ENCODE measurements at regions not wholly inside any gene's neighbourhood (a gene's known extent, or its start where the extent isn't known, plus 50 kb on each side); places are given as distances from the start of the nearest gene placed in this dataset.

DNA sequence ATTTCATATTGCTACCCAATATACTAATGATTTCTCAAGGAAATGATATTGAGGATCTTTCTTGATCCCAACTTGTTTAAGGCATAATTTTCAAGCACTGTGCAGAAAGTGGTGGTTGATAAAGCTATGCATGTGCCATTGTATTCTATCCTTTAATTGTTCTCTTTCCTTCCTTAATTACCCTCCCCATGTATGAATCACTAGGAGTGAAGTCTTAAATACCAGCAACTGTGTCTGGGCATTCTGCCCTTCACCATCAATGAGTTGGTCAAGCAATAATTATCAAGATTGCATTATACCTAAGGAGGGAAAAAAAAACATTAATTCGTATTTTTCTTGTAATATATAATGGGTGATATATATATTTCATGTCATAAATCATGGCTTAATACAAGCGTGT, 111.8 kb upstream of the FRMPD4 start:
- no peaks in the 10 kb centered on the region for H3K9me3 Mint-ChIP-seq
- H3K36me3 Mint-ChIP-seq (ENCODE audit: low read depth), result no peaks in the 10 kb centered on the region
- H3K4me3 Mint-ChIP-seq, result no peak overlapping the region
- no peak overlapping the region for H3K27ac Mint-ChIP-seq
- peaks cover 4% of the 10 kb centered on the region for H3K27me3 Mint-ChIP-seq (ENCODE audit: low read depth)
- H3K4me1 Mint-ChIP-seq, result no peaks in the 10 kb centered on the region
- TF ChIP-seq CTCF (IDR thresholded peaks at IDR 0.05; ENCODE audit: unreplicated experiment in 3 of 3), result no peak

DNA sequence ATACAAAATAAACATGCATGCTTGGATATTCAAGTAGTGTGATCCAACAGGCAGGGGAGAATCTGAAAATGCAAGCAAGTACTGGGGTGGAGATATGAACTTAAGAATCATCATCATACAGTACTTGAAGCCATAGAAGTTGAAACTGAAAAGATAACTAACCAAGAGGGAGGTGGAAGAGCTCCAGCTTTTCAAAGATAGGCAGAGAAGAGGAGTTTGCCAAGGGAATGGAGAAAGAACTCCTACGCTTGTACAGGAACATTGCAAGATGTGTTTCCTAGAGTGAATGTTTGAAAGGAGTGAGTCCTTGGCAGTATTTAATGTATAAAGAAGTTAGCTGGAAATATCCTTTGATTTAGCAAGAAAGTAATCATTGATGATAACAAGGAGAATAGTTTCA, 106.2 kb upstream of the FRMPD4 start:
- no peaks in the 10 kb centered on the region for H3K36me3 Mint-ChIP-seq (ENCODE audit: low read depth)
- H3K4me3 Mint-ChIP-seq, result no peak overlapping the region
- H3K9me3 Mint-ChIP-seq, result no peaks in the 10 kb centered on the region

GRCh38 chrX:12034741-12035140, 103.5 kb upstream of the FRMPD4 start:
- Mint-ChIP-seq H3K4me3 (no peak overlapping the region), H3K27ac (no peak overlapping the region), H3K36me3 (ENCODE audit: low read depth) (no peaks in the 10 kb centered on the region)

More for the DNA sequence above, 106.2 kb upstream of the FRMPD4 start:
- TF ChIP-seq CTCF (IDR thresholded peaks at IDR 0.05; ENCODE audit: unreplicated experiment in 3 of 3), result no peak
- no peaks in the 10 kb centered on the region for H3K4me1 Mint-ChIP-seq
- H3K27me3 Mint-ChIP-seq (ENCODE audit: low read depth), result peaks cover 4% of the 10 kb centered on the region
- H3K27ac Mint-ChIP-seq, result no peak overlapping the region

DNA sequence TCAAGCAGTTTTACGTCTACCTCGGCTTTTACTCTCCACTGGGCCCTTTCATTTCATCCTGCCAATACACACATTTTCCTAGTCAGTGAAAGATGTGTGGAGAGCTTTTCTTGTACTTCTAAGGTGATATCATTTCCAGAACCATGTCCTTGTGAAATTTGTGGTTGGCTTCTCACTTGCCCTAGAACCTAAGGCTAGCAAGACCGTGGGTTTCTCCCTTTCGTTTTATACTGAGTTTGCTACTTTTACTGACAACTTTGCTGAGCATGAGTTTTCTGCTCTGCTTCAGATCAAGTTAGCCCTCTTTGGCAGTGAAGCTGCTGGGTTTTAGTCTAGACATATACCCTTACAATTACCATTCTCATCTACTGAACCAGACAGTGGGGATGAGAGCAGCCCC, 95.7 kb upstream of the FRMPD4 start:
- TF ChIP-seq CTCF (IDR thresholded peaks at IDR 0.05; ENCODE audit: unreplicated experiment in 3 of 3), result no peak
- no peak overlapping the region for H3K27ac Mint-ChIP-seq
- no peaks in the 10 kb centered on the region for H3K27me3 Mint-ChIP-seq (ENCODE audit: low read depth)
- H3K36me3 Mint-ChIP-seq (ENCODE audit: low read depth), result no peaks in the 10 kb centered on the region
- H3K9me3 Mint-ChIP-seq, result peaks cover 7% of the 10 kb centered on the region
- no peaks in the 10 kb centered on the region for H3K4me1 Mint-ChIP-seq
- H3K4me3 Mint-ChIP-seq, result no peak overlapping the region

More at GRCh38 chrX:12034741-12035140, 103.5 kb upstream of the FRMPD4 start:
- H3K9me3 Mint-ChIP-seq, result no peaks in the 10 kb centered on the region
- no peaks in the 10 kb centered on the region for H3K4me1 Mint-ChIP-seq
- H3K27me3 Mint-ChIP-seq (ENCODE audit: low read depth), result peaks cover 4% of the 10 kb centered on the region
- no peak for TF ChIP-seq CTCF (IDR thresholded peaks at IDR 0.05; ENCODE audit: unreplicated experiment in 3 of 3)

DNA sequence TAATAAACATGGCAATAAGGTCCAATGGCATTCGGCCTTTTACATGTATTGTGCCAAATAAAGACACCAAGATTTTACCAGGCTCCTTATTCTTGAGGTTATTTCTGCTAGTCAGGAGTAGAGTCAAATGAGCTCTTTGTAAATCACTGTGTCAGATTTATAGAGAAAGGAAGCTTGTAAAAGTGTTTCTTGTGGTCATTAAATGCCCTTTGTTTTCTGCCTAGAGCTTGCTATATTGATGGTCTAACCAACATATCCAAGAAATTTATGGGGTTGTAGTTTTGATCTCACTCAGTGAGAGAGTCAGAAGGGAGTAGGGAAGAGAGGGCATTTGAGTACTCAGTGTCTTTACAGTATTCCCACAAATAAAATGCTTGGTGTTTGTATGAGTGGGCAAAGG, 86.2 kb upstream of the FRMPD4 start:
- no peaks in the 10 kb centered on the region for H3K36me3 Mint-ChIP-seq (ENCODE audit: low read depth)
- H3K9me3 Mint-ChIP-seq, result peaks cover 11% of the 10 kb centered on the region
- no peaks in the 10 kb centered on the region for H3K27me3 Mint-ChIP-seq (ENCODE audit: low read depth)
- H3K4me1 Mint-ChIP-seq, result no peaks in the 10 kb centered on the region
- H3K27ac Mint-ChIP-seq, result no peak overlapping the region
- H3K4me3 Mint-ChIP-seq, result no peak overlapping the region
- no peak for TF ChIP-seq CTCF (IDR thresholded peaks at IDR 0.05; ENCODE audit: unreplicated experiment in 3 of 3)

DNA sequence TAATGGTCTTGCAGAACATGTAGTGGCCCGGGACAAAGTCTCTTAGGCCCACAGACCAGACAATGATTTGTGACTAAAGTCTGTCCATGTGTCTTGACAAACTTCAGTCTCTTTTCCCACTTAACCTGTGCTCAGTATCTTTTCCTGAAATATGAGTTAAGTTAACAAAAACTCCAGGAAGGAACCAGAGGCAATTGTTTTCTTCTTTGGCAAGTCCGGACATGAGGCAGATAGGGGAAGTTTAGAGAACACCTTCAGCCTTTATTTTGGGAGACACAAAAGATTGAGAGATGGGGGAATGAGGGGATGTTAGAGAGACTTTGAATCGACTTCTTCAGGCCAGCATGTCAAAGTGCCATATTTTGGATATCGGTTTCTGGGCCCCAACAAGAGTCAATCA, 80.2 kb upstream of the FRMPD4 start:
- Mint-ChIP-seq H3K36me3 (ENCODE audit: low read depth) (no peaks in the 10 kb centered on the region), H3K9me3 (no peaks in the 10 kb centered on the region), H3K4me3 (no peak overlapping the region), H3K4me1 (no peaks in the 10 kb centered on the region), H3K27ac (no peak overlapping the region), H3K27me3 (ENCODE audit: low read depth) (peaks cover 4% of the 10 kb centered on the region)
- TF ChIP-seq CTCF (IDR thresholded peaks at IDR 0.05; ENCODE audit: unreplicated experiment in 3 of 3), result no peak

Measured in nephron (organoid).